GM21423 (cell line): ENCODE measurements at regions not wholly inside any gene's neighbourhood (a gene's known extent, or its start where the extent isn't known, plus 50 kb on each side); places are given as distances from the start of the nearest gene placed in this dataset.
"Not testable (repeated sequence)": the region's sequence is repeated elsewhere in the genome, so short reads cannot be mapped to it uniquely, and the experiment has no call there.

ENCODE experiments used
- ATAC-seq: cut with Tn5 transposase; IDR thresholded peaks from one replicate; pipeline ENCODE4 v1.9.1; 2021; ENCODE audit warnings: mild to moderate bottlenecking, moderate library complexity; ENCODE audit not compliant: unreplicated experiment

GRCh38 chr1:163472651-163473248 lies 151.0 kb downstream of the NUF2 start:
- ATAC-seq = no peak

DNA sequence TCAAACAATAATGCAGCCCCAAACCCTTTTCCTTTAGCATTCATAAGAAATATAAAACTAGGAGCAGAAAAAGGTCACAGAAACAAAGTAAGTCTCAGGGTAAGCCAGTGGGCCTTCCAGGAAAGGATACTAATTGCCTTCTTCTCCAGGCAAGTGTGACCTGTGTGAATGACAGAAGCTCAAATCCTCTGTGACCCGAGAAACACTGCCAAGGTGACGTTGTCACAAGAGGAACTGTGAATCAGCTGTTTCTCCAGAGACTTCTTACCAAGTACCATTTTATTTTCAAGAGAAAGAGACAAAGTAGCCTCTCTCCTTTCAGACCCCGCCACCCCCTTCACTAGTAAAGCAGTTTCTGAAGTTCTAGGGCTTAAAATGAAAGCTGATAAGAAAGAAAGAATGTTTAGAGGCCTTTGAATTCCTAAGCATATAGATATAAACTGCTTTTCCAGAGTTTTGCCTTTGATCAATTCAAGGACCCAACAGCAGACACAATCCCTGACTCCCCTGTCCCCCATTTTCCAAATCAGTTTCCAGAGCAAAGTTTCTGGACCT lies 155.6 kb downstream of the NUF2 start:
- no peak for ATAC-seq

DNA sequence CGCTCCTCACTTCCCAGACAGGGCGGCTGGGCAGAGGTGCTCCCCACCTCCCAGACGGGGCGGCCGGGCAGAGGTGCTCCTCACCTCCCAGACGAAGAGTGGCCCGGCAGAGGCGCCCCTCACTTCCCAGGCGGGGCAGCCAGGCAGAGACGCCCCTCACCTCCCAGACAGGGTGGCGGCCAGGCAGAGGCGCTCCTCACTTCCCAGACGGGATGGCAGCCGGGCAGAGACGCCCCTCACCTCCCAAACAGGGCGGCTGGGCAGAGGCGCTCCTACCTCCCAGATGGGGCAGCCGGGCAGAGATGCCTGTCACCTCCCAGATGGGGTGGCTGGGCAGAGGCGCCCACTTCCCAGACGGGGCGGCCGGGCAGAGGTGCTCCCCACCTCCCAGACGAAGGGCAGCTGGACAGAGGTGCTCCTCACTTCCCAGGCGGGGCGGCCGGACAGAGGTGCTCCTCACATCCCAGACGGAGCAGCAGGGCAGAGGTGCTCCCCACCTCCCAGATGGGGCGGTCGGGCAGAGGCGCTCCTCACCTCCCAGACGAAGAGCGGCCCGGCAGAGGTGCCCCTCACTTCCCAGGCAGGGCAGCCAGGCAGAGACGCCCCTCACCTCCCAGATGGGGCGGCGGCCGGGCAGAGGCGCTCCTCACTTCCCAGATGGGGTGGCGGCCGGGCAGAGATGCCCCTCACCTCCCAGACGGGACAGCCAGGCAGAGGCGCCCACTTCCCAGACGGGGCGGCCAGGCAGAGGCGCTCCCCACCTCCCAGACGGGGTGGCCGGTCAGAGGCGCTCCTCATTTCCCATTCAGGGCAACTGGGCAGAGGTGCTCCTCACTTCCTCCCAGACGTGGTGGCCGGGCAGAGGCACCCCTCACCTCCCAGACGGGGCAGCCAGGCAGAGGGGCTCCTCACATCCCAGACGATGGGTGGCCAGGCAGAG lies 176.9 kb downstream of the NUF2 start:
- not testable (repeated sequence) for ATAC-seq

DNA sequence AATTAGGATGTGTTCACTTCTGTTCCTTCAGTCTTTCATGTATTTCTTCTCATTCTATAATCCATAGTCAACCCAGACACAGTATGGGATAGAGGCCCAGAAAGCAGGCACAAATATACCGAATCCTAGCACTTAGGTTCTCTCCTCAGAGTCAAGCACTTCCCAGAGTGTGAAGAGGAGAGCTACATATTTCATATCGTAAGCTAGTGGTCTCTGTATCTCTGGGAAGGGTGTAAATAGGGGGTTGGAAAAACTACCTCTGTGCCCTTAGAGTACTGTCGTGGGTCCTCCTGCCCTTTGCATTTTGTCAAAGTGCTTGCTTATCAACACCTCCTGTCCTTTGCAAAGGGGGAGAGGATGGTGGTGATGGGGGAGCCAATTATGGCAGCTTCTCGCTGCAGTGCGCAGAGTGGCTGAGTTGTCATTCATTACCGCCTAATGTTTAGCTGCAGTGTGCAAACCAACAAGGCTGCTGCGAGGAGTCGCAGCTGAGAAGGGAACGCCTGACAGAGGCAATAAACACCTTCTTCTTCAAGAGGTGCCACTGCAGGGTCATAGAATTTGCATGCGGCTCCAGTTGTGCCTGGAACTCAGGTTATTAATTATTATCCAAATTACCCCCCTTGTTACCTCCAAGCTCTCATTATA lies 182.7 kb downstream of the NUF2 start:
- no peak for ATAC-seq

GRCh38 chr1:163509114-163509513 lies 187.4 kb downstream of the NUF2 start:
- no peak for ATAC-seq

DNA sequence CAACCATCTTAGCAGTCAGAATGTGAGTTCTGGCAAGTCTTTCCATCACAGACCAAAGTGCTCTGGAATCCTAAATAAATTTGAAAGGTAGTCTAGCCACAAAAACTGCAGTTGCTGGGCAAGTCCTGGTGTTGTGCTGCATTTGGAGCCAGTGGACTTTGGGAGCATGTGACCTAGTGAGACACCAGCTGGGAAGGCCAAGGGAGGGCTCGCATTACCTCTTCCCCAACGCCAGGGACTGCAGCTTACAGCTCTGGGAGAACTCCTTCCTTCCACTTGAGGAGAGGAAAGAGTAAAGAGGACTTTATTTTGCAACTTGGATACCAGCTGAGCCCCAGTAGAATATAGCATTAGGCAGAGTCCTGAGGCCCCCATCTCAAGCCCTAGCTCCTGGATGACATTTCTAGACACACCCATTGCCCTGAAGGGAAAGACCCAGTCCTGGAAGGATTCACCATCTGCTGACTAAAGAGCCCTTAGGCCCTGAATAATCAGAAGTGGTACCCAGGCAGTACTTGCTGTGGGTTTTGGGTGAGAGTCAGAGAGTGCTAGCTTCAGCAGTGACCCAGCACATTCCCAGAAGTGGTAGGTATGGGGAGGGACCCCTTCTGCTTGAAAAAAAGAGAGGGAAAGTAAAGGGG lies 190.7 kb downstream of the NUF2 start:
- ATAC-seq = no peak

- no peak for ATAC-seq
These were observed 201.7 kb downstream of the NUF2 start for GRCh38 chr1:163523375-163524029.

GRCh38 chr1:163528710-163529348 lies 207.1 kb downstream of the NUF2 start:
- peak; percentile 75 for ATAC-seq

DNA sequence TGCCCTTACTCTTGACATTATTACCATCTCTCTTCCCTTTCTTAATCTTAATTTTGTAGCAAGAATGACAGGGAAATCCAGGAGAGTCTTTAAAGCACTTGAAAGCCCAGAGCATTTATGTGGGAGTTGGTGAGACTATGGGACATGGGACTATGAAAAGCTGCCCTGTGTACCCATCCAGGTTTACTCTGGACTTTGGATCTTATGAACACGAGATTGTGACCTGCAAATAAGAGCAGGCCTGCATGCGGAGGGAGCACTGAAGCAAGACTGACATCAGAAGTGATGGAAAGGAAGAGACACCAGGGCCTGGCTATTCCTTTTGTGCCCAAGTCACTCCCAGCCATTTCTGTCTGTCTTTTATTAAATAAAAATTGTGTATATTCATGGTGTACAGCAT lies 209.6 kb downstream of the NUF2 start:
- no peak for ATAC-seq

DNA sequence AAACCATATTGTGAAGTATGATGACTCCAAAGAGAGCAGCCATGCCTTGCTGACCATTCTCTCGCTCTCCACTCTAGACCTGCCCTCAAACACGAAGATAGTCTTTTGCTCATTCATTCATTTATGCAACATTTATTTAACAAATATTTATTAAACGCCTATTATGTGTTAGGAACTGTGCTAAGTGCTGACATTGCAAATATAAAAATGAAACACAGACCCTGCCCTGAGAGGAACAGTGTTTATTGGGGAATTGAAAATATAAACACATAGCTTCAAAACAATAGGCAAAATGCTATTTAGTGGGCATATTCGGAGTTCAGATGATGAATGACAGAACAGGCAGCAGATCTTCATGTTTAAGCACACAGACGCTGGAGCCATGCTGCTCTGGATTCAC lies 213.6 kb downstream of the NUF2 start:
- ATAC-seq = no peak

GRCh38 chr1:163535807-163536206 lies 214.1 kb downstream of the NUF2 start:
- no peak for ATAC-seq

- ATAC-seq = no peak
These were observed 216.1 kb downstream of the NUF2 start for GRCh38 chr1:163537809-163538208.

- ATAC-seq = no peak
These were observed 216.9 kb downstream of the NUF2 start for GRCh38 chr1:163538667-163539066.

GRCh38 chr1:163540727-163541126 lies 219.0 kb downstream of the NUF2 start:
- no peak for ATAC-seq

DNA sequence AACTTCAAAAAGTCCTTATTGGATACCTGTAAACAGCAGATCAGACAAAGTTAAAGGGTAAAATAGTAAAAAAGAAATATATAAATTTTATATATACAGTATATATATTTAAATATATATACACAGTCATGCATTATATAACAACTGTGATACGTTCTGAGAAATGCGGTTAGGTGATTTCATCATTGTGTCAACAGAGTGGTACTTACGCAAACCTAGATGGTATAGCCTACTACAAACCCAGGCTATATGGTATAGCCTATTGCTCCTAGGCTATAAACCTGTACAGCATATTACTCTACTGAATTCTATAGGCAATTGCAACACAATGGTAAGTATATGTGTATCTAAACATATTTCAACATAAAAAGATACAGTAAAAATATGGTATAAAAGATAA lies 222.7 kb downstream of the NUF2 start:
- no peak for ATAC-seq

DNA sequence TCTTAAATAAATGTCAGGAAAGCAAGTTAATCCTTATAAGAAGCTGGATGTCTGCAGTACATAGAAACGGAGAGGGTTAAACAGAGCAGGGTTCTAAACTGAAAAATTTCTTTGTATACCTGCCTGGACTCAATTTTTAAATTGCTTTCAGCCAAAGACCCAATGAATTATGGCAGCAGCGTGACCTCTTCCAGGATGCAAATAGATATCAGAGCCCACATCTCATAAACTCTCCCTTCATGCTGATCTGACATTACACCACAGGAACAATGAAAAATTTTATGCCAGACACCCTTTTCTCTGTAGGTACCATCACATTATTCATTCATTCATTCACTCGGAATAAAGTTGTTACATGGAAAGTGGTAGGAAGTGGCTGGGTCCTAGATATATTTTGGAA lies 236.4 kb downstream of the NUF2 start:
- no peak for ATAC-seq

GRCh38 chr1:163561580-163562295 lies 240.0 kb downstream of the NUF2 start:
- ATAC-seq = no peak

DNA sequence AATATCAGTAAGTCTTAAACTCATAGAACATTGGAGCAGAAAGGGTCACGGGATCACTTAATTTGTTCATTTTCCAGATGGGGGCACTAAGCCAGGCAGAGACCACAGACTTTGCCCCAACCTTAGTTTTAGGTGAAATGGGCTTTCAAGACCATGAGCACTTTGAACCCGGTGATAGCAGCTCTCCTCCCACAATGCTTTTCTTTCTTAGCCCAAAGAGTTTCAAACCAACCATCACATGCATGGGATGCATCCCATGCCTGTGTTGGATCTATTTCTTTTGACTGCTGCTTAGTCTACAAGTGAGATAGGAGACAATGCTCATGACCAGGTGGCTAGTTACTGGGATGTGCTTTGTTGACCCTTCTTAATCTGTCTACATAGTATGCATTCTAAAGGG lies 240.6 kb downstream of the NUF2 start:
- no peak for ATAC-seq

GRCh38 chr1:163565166-163565565 lies 243.4 kb downstream of the NUF2 start:
- ATAC-seq = no peak
